Right atrium auricular region (tissue), 2 donors: ENCODE measurements at regions not wholly inside any gene's neighbourhood (a gene's known extent, or its start where the extent isn't known, plus 50 kb on each side); places are given as distances from the start of the nearest gene placed in this dataset.

Experiments used
- DNase-seq: peaks from one replicate; pipeline ENCODE4 v3.0.0-alpha.2; 2019; ENCODE audit warnings: low spot score
- H3K27ac ChIP-seq, 2 donors: fragments of 200-600 bp; sonication (generic); 1 replicate in 1 of 2; 2 replicates in 1 of 2; pipeline ENCODE4 v1.5.1; 2016 to 2019
- H3K27me3 ChIP-seq, 2 donors: fragments of 200-600 bp; sonication (generic); one replicate each; pipeline versions ENCODE4 v1.5.1 to v1.6.0; 2017 to 2019
- H3K36me3 ChIP-seq: fragments of 200-600 bp; sonication (generic); one replicate; pipeline ENCODE4 v1.5.1; 2016
- H3K4me1 ChIP-seq, 2 donors: fragments of 200-600 bp; sonication (generic); one replicate each; pipeline versions ENCODE4 v1.5.1 to v1.6.0; 2017 to 2019
- H3K4me3 ChIP-seq, 2 donors: fragments of 200-600 bp; sonication (generic); 1 replicate in 1 of 2; 2 replicates in 1 of 2; pipeline ENCODE4 v1.5.1; 2017 to 2019; ENCODE audit warnings: mild to moderate bottlenecking in 1 of 2, moderate library complexity in 1 of 2
- H3K9me3 ChIP-seq, 2 donors: fragments of 200-600 bp; sonication (generic); one replicate each; pipeline ENCODE4 v1.5.1; 2019
- CTCF ChIP-seq, 2 donors: fragments of 200-600 bp; sonication (generic); IDR thresholded peaks; one replicate each; pipeline ENCODE4 v1.5.1; 2019; ENCODE audit warnings: antibody characterized with exemption in 2 of 2

DNA sequence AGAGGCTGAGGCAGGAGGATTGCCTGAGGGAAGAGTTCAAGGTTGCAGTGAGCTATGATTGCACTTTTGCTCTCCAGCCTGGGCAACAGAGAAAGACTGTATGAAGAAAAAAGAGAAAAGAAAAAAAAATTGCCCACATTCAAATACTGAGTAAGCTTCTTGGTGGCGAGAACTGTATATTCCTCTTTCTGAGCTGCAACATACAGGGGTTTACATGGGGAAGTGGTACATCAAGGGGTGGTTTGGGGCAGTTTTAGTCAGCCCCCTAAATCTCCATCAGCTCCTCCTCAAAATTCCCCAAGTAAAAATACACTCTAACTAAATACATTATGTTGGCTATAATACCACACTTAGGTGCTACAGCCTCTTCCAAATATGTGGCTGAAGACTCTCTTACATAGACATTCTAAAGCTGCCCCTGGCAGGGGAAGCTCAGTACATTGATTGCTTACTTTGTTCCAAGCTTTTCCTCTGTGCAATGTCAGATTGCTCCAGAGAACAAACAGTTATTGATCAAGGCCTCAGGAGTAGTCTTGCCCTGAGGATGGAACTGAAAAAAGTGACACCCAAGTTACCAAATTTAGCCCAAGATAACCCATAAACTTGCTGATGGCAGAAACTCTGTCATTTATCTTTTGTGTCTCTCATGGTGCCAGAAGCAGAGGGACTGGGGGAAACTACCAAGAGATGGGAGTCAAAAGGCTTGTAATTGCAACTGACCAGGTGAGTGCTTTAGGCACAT, 107.4 kb upstream of the RIPOR2 start:
- DNase-seq = no peak
- Histone ChIP-seq H3K9me3 (no peaks in the 10 kb centered on the region), H3K4me3 (no peak overlapping the region), H3K27ac (no peak overlapping the region), H3K36me3 (no peaks in the 10 kb centered on the region), H3K27me3 (no peaks in the 10 kb centered on the region), H3K4me1 (no peaks in the 10 kb centered on the region)
- no peak for TF ChIP-seq CTCF (IDR thresholded peaks at IDR 0.05)

GRCh38 chr6:25043892-25044291, 108.1 kb upstream of the RIPOR2 start:
- H3K27ac ChIP-seq = no peak overlapping the region
- no peaks in the 10 kb centered on the region for H3K36me3 ChIP-seq
- no peak overlapping the region for H3K4me3 ChIP-seq
- DNase-seq = no peak
- no peak for TF ChIP-seq CTCF (IDR thresholded peaks at IDR 0.05)
- H3K4me1 ChIP-seq = no peaks in the 10 kb centered on the region
- H3K9me3 ChIP-seq = no peaks in the 10 kb centered on the region
- H3K27me3 ChIP-seq = no peaks in the 10 kb centered on the region

GRCh38 chr6:25046942-25047341, 111.2 kb upstream of the RIPOR2 start:
- TF ChIP-seq CTCF (IDR thresholded peaks at IDR 0.05) = no peak
- no peak overlapping the region for H3K27ac ChIP-seq
- no peaks in the 10 kb centered on the region for H3K4me1 ChIP-seq
- H3K4me3 ChIP-seq = no peak overlapping the region
- H3K9me3 ChIP-seq = no peaks in the 10 kb centered on the region
- no peaks in the 10 kb centered on the region for H3K27me3 ChIP-seq
- DNase-seq = no peak
- no peaks in the 10 kb centered on the region for H3K36me3 ChIP-seq

GRCh38 chr6:25050356-25050755, 114.6 kb upstream of the RIPOR2 start:
- no peak for DNase-seq
- Histone ChIP-seq H3K27ac (no peak overlapping the region), H3K4me3 (no peak overlapping the region), H3K4me1 (no peaks in the 10 kb centered on the region), H3K9me3 (no peaks in the 10 kb centered on the region), H3K27me3 (no peaks in the 10 kb centered on the region), H3K36me3 (no peaks in the 10 kb centered on the region)
- no peak for TF ChIP-seq CTCF (IDR thresholded peaks at IDR 0.05)

GRCh38 chr6:25051083-25051482, 115.3 kb upstream of the RIPOR2 start:
- H3K4me1 ChIP-seq = no peaks in the 10 kb centered on the region
- no peak overlapping the region for H3K4me3 ChIP-seq
- no peaks in the 10 kb centered on the region for H3K36me3 ChIP-seq
- no peaks in the 10 kb centered on the region for H3K9me3 ChIP-seq
- TF ChIP-seq CTCF (IDR thresholded peaks at IDR 0.05) = no peak
- no peak overlapping the region for H3K27ac ChIP-seq
- no peak for DNase-seq
- no peaks in the 10 kb centered on the region for H3K27me3 ChIP-seq

- no peaks in the 10 kb centered on the region for H3K27me3 ChIP-seq
- no peaks in the 10 kb centered on the region for H3K36me3 ChIP-seq
- H3K27ac ChIP-seq = no peak overlapping the region
- no peak overlapping the region for H3K4me3 ChIP-seq
- no peaks in the 10 kb centered on the region for H3K4me1 ChIP-seq
- H3K9me3 ChIP-seq = no peaks in the 10 kb centered on the region
- DNase-seq = no peak
- no peak for TF ChIP-seq CTCF (IDR thresholded peaks at IDR 0.05)
These were observed 116.4 kb upstream of the RIPOR2 start for GRCh38 chr6:25052181-25052580.
